Liver (tissue), 2 donors: ENCODE measurements at regions not wholly inside any gene's neighbourhood (a gene's known extent, or its start where the extent isn't known, plus 50 kb on each side); places are given as distances from the start of the nearest gene placed in this dataset.

Experiments used
- HNF4A ChIP-seq, 2 donors: conservative IDR thresholded peaks; 2 replicates each; pipeline ENCODE4 v1.6.1; 2016; ENCODE audit warnings: antibody characterized with exemption in 2 of 2, mild to moderate bottlenecking in 2 of 2
- RAD21 ChIP-seq, 2 donors: IDR thresholded peaks; 2 replicates each; pipeline ENCODE4 v1.6.1; 2016; ENCODE audit warnings: antibody characterized with exemption in 2 of 2, mild to moderate bottlenecking in 2 of 2
- TAF1 ChIP-seq: conservative IDR thresholded peaks from 2 replicates; pipeline ENCODE4 v1.6.1; 2016; ENCODE audit warnings: antibody characterized with exemption, mild to moderate bottlenecking
- donor health status: healthy.

DNA sequence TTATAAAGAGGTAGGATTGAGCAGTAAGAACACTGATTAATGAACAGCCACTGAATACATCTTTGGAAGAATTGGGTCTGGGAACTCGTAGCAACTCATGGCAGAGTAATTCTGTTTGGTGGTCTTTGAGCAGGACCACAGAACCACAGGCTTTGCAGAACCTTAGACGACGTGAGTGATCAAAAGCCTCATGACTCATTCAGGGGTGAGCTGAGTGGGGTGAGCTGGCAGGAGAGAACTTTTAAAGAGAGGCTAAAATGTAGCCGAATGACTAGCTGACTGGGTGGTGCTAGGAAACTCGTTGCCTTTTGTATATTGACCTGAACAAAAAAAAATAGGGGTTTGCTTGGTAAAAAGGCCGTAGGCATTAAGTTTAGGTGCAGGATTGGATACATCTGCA is 313.8 kb downstream of the TGFB2 start:
- TF ChIP-seq TAF1, result no peak
- TF ChIP-seq RAD21 (IDR thresholded peaks at IDR 0.05), result no peak
- no peak for TF ChIP-seq HNF4A (conservative IDR thresholded peaks at IDR 0.05)
